HepG2 (cell line): ENCODE measurements at regions not wholly inside any gene's neighbourhood (a gene's known extent, or its start where the extent isn't known, plus 50 kb on each side); places are given as distances from the start of the nearest gene placed in this dataset.

Source experiments
- AKAP8 ChIP-seq: sonication (generic); formaldehyde crosslinking; IDR thresholded peaks from 2 replicates; pipeline ENCODE4 v1.5.1; 2020; ENCODE audit warnings: mild to moderate bottlenecking, missing genetic modification reagents
- CEBPB ChIP-seq: IDR thresholded peaks from 2 replicates; pipeline ENCODE4 v1.6.1; 2011; ENCODE audit warnings: low read depth, low read length, improper control_type of control experiment, borderline replicate concordance
- FOXK2 ChIP-seq: fragments of 450-650 bp; IDR thresholded peaks from 2 replicates; pipeline ENCODE4 v1.6.1; 2016
- HCFC1 ChIP-seq: fragments of 150-350 bp; IDR thresholded peaks from 2 replicates; pipeline ENCODE4 v1.6.1; 2014; ENCODE audit warnings: low read depth, low read length
- MEIS1 ChIP-seq: sonication (generic); formaldehyde crosslinking; IDR thresholded peaks from 2 replicates; pipeline ENCODE4 v1.9.0; 2021; ENCODE audit warnings: mild to moderate bottlenecking, missing genetic modification reagents, moderate library complexity, borderline replicate concordance
- MLLT10 ChIP-seq: sonication (generic); formaldehyde crosslinking; IDR thresholded peaks from 2 replicates; pipeline ENCODE4 v1.4.0; 2020; ENCODE audit warnings: missing genetic modification reagents
- NFIC ChIP-seq: IDR thresholded peaks from 2 replicates; pipeline ENCODE4 v1.6.1; 2012; ENCODE audit warnings: mild to moderate bottlenecking, low read length, inconsistent platforms
- POLR2AphosphoS5 ChIP-seq: IDR thresholded peaks from 2 replicates; pipeline ENCODE4 v1.6.1; 2012; ENCODE audit warnings: low read depth, low read length
- TAF1 ChIP-seq: sonication (generic); formaldehyde crosslinking; IDR thresholded peaks from 2 replicates; pipeline ENCODE4 v1.4.0; 2020; ENCODE audit warnings: missing genetic modification reagents
- TCF7L2 ChIP-seq: IDR thresholded peaks from 2 replicates; pipeline ENCODE4 v1.6.1; 2011; ENCODE audit warnings: mild to moderate bottlenecking, low read depth, low read length, moderate library complexity
- ZNF253 ChIP-seq: sonication (generic); formaldehyde crosslinking; IDR thresholded peaks from 2 replicates; pipeline ENCODE4 v1.8.0; 2022; ENCODE audit warnings: mild to moderate bottlenecking, missing genetic modification reagents, borderline replicate concordance
- ZNF446 ChIP-seq: sonication (generic); formaldehyde crosslinking; IDR thresholded peaks from 2 replicates; pipeline ENCODE4 v1.5.0; 2020; ENCODE audit warnings: mild to moderate bottlenecking, missing genetic modification reagents

GRCh38 chr13:39877134-39877533, 221.7 kb downstream of the COG6 start:
- TF ChIP-seq MEIS1 (no peak), TAF1 (no peak), TCF7L2 (no peak), AKAP8 (CRISPR knock-in tag) (no peak), POLR2AphosphoS5 (no peak), FOXK2 (no peak), ZNF446 (no peak), CEBPB (no peak), NFIC (no peak), MLLT10 (CRISPR knock-in tag) (no peak), ZNF253 (no peak), HCFC1 (no peak)
